Neural cell (in vitro differentiated cells): ENCODE measurements at regions not wholly inside any gene's neighbourhood (a gene's known extent, or its start where the extent isn't known, plus 50 kb on each side); places are given as distances from the start of the nearest gene placed in this dataset.

Experiments used
- H2AFZ ChIP-seq: fragments of 200-600, 300-800 bp; sonication (generic), shearing (Covaris generic); 2 replicates; pipeline ENCODE4 v1.6.0; 2014; ENCODE audit warnings: low read depth, mild to moderate bottlenecking, antibody characterized with exemption, low read length, moderate library complexity
- H3F3A ChIP-seq: fragments of 200-600 bp; shearing (Covaris generic); 2 replicates; pipeline ENCODE4 v1.6.1; 2016; ENCODE audit warnings: mild to moderate bottlenecking, moderate library complexity, mixed read lengths, antibody characterized with exemption, low read length; ENCODE audit not compliant: insufficient read depth, poor library complexity, severe bottlenecking
- H3K27ac ChIP-seq: fragments of 200-600, 300-800 bp; sonication (generic), shearing (Covaris generic); 2 replicates; pipeline ENCODE4 v1.5.1; 2014; ENCODE audit warnings: mild to moderate bottlenecking, low read length, moderate library complexity
- H3K27me3 ChIP-seq: fragments of 300-800, 200-600 bp; sonication (generic), shearing (Covaris generic); 2 replicates; pipeline ENCODE4 v1.6.0; 2014; ENCODE audit warnings: mild to moderate bottlenecking, low read depth, low read length, moderate library complexity; ENCODE audit not compliant: insufficient read depth
- H3K36me3 ChIP-seq: fragments of 300-800, 200-600 bp; sonication (generic), shearing (Covaris generic); 2 replicates; pipeline ENCODE4 v1.5.1; 2014; ENCODE audit warnings: mild to moderate bottlenecking, antibody characterized with exemption, low read length, moderate library complexity; ENCODE audit not compliant: insufficient read depth
- H3K4me2 ChIP-seq: fragments of 300-800, 200-600 bp; sonication (generic), shearing (Covaris generic); 2 replicates; pipeline ENCODE4 v1.6.0; 2014; ENCODE audit warnings: mild to moderate bottlenecking, low read length
- H3K4me3 ChIP-seq: fragments of 300-800, 200-600 bp; sonication (generic), shearing (Covaris generic); 2 replicates; pipeline ENCODE4 v1.5.1; 2014; ENCODE audit warnings: mild to moderate bottlenecking, low read length, moderate library complexity
- H3K79me2 ChIP-seq: fragments of 200-600 bp; shearing (Covaris generic); replicated peaks from 2 replicates; pipeline ENCODE4 v1.6.0; 2014; ENCODE audit warnings: mild to moderate bottlenecking, low read length, moderate library complexity; ENCODE audit not compliant: insufficient read depth
- H3K9ac ChIP-seq: fragments of 300-800, 200-600 bp; sonication (generic), shearing (Covaris generic); 2 replicates; pipeline ENCODE4 v1.6.1; 2016; ENCODE audit warnings: mild to moderate bottlenecking, low read length, mixed read lengths
- H3K9me2 ChIP-seq: fragments of 200-600 bp; shearing (Covaris generic); 2 replicates; pipeline ENCODE4 v1.6.1; 2016; ENCODE audit warnings: mild to moderate bottlenecking, low read length, mixed read lengths; ENCODE audit not compliant: insufficient read depth
- H3K9me3 ChIP-seq: fragments of 200-600, 300-800 bp; sonication (generic), shearing (Covaris generic); 2 replicates; pipeline ENCODE4 v1.6.1; 2016; ENCODE audit warnings: mild to moderate bottlenecking, mixed run types, low read length, moderate library complexity, mixed read lengths
- H4K20me1 ChIP-seq: fragments of 200-600 bp; shearing (Covaris generic); 2 replicates; pipeline ENCODE4 v1.6.1; 2016; ENCODE audit warnings: mild to moderate bottlenecking, mixed run types; ENCODE audit not compliant: insufficient read depth
- EP300 ChIP-seq: fragments of 450-650 bp; conservative IDR thresholded peaks from 2 replicates; pipeline ENCODE4 v1.6.1; 2014; ENCODE audit warnings: antibody characterized with exemption, mild to moderate bottlenecking, moderate library complexity; ENCODE audit not compliant: poor library complexity, severe bottlenecking
- EZH2 ChIP-seq: fragments of 200-600, 300-800 bp; shearing (Covaris generic), sonication (generic); IDR thresholded peaks from 2 replicates; pipeline ENCODE4 v1.6.1; 2014; ENCODE audit warnings: antibody characterized with exemption, low read length, borderline replicate concordance, mild to moderate bottlenecking; ENCODE audit not compliant: insufficient read depth, poor library complexity, severe bottlenecking
- MXI1 ChIP-seq: fragments of 450-650 bp; conservative IDR thresholded peaks from 2 replicates; pipeline ENCODE4 v1.6.1; 2014; ENCODE audit warnings: antibody characterized with exemption, mild to moderate bottlenecking; ENCODE audit not compliant: poor library complexity, severe bottlenecking
- POLR2AphosphoS5 ChIP-seq: IDR thresholded peaks from 2 replicates; pipeline ENCODE4 v1.6.1; 2012
- RAD21 ChIP-seq: fragments of 450-650 bp; conservative IDR thresholded peaks from 2 replicates; pipeline ENCODE4 v1.6.1; 2014; ENCODE audit warnings: antibody characterized with exemption, mild to moderate bottlenecking, moderate library complexity
- SMC3 ChIP-seq: fragments of 450-650 bp; conservative IDR thresholded peaks from 2 replicates; pipeline ENCODE4 v1.6.1; 2014; ENCODE audit warnings: antibody characterized with exemption, mild to moderate bottlenecking, moderate library complexity; ENCODE audit not compliant: poor library complexity
- TAF1 ChIP-seq: IDR thresholded peaks from 2 replicates; pipeline ENCODE4 v1.6.1; 2012; ENCODE audit warnings: low read depth
- TF ChIP-seq, protein P1 (sequence below): IDR thresholded peaks from 2 replicates; pipeline ENCODE4 v1.6.1; 2012; ENCODE audit warnings: borderline replicate concordance
- TF ChIP-seq, protein P2 (sequence below): fragments of 450-650 bp; IDR thresholded peaks from 2 replicates; pipeline ENCODE4 v1.5.1; 2014; ENCODE audit warnings: antibody characterized with exemption, mild to moderate bottlenecking, moderate library complexity; ENCODE audit not compliant: poor library complexity, severe bottlenecking

DNA sequence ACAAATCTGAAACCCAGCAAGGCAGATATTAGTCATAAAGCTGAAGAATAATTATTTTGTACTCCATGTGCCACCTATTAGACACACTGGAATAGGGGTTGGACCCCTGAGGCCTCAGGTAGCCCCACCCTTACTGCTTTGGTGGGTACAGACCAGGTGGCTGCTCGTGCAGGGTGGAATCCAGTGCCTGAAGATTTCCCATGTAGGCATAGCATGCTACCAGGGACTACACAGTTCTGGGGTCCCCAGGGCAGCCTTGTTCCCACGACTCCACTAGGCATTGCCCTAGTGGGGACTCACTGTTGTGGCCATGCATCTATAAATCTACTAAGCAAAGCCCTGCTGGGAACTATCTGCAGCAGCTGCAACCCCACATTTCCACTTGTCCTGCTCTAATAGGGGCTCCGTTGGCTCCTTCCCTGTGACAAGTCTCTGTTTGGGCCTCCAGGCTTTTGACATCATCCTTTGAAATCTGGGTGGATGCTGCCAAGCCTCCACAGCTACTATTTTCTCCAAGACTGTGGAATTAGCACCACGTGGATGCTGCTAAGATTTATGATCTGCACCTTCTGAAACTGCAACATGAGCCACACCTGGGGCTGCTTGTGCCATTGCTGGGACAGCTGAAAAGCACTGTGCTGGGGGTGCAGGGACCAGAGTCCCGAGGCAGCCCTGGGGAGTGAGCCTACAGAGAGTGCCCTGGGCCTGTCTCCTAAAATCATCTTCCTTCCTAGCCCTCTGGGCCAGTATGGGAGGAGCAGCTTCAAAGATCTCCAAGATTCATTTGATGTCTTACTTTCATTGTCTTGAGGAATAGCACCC, 303.8 kb downstream of the FSIP2 start:
- Histone ChIP-seq H3K9me2 (no peaks in the 10 kb centered on the region), H3K4me3 (no peak overlapping the region), H3K9ac (no peak overlapping the region), H3K27ac (no peak overlapping the region), H3K27me3 (no peaks in the 10 kb centered on the region), H4K20me1 (no peaks in the 10 kb centered on the region), H3F3A (no peaks in the 10 kb centered on the region), H2AFZ (no peak overlapping the region), H3K9me3 (no peaks in the 10 kb centered on the region), H3K79me2 (no peaks in the 10 kb centered on the region), H3K4me2 (no peak overlapping the region), H3K36me3 (no peaks in the 10 kb centered on the region)
- no peak for TF ChIP-seq RAD21
- no peak for TF ChIP-seq EP300
- TF ChIP-seq, protein P1, sequence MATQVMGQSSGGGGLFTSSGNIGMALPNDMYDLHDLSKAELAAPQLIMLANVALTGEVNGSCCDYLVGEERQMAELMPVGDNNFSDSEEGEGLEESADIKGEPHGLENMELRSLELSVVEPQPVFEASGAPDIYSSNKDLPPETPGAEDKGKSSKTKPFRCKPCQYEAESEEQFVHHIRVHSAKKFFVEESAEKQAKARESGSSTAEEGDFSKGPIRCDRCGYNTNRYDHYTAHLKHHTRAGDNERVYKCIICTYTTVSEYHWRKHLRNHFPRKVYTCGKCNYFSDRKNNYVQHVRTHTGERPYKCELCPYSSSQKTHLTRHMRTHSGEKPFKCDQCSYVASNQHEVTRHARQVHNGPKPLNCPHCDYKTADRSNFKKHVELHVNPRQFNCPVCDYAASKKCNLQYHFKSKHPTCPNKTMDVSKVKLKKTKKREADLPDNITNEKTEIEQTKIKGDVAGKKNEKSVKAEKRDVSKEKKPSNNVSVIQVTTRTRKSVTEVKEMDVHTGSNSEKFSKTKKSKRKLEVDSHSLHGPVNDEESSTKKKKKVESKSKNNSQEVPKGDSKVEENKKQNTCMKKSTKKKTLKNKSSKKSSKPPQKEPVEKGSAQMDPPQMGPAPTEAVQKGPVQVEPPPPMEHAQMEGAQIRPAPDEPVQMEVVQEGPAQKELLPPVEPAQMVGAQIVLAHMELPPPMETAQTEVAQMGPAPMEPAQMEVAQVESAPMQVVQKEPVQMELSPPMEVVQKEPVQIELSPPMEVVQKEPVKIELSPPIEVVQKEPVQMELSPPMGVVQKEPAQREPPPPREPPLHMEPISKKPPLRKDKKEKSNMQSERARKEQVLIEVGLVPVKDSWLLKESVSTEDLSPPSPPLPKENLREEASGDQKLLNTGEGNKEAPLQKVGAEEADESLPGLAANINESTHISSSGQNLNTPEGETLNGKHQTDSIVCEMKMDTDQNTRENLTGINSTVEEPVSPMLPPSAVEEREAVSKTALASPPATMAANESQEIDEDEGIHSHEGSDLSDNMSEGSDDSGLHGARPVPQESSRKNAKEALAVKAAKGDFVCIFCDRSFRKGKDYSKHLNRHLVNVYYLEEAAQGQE: no peak
- no peak for TF ChIP-seq EZH2
- TF ChIP-seq SMC3: no peak
- TF ChIP-seq MXI1: no peak
- TF ChIP-seq POLR2AphosphoS5: no peak
- TF ChIP-seq TAF1: no peak
- TF ChIP-seq, protein P2, sequence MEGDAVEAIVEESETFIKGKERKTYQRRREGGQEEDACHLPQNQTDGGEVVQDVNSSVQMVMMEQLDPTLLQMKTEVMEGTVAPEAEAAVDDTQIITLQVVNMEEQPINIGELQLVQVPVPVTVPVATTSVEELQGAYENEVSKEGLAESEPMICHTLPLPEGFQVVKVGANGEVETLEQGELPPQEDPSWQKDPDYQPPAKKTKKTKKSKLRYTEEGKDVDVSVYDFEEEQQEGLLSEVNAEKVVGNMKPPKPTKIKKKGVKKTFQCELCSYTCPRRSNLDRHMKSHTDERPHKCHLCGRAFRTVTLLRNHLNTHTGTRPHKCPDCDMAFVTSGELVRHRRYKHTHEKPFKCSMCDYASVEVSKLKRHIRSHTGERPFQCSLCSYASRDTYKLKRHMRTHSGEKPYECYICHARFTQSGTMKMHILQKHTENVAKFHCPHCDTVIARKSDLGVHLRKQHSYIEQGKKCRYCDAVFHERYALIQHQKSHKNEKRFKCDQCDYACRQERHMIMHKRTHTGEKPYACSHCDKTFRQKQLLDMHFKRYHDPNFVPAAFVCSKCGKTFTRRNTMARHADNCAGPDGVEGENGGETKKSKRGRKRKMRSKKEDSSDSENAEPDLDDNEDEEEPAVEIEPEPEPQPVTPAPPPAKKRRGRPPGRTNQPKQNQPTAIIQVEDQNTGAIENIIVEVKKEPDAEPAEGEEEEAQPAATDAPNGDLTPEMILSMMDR: no peak

DNA sequence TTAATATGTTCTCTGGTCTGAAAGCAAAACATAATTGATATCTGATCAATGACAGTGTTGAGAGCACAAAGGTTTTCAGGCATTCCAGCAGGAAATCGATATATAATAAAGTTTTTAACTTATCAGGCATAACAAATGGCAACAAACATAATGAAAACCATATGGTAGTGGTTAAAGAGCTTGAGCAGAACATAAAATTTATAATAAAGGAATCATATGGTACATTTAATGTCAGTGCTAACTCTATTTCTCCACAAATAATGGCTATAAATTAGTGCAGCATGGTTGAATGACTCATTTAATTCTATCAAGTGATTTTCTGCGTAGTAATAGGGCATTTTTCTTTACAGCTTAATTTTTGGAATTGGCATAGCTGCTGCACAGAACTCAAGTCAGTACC, 306.2 kb downstream of the FSIP2 start:
- Histone ChIP-seq H2AFZ (no peak overlapping the region), H3F3A (no peaks in the 10 kb centered on the region), H3K27ac (no peak overlapping the region), H3K9me3 (no peaks in the 10 kb centered on the region), H3K27me3 (no peaks in the 10 kb centered on the region), H3K79me2 (no peaks in the 10 kb centered on the region), H3K9ac (no peak overlapping the region), H4K20me1 (no peaks in the 10 kb centered on the region), H3K9me2 (no peaks in the 10 kb centered on the region), H3K4me2 (no peak overlapping the region), H3K36me3 (no peaks in the 10 kb centered on the region), H3K4me3 (no peak overlapping the region)
- TF ChIP-seq POLR2AphosphoS5 (no peak), TAF1 (no peak), EP300 (no peak), EZH2 (no peak), SMC3 (no peak), MXI1 (no peak), RAD21 (no peak)
- TF ChIP-seq, protein P2: no peak
- TF ChIP-seq, protein P1: no peak
